ENCODE measurements at regions not wholly inside any gene's neighbourhood (a gene's known extent, or its start where the extent isn't known, plus 50 kb on each side); places are given as distances from the start of the nearest gene placed in this dataset.
"Not testable (repeated sequence)": the region's sequence is repeated elsewhere in the genome, so short reads cannot be mapped to it uniquely, and the experiment has no call there.

DNA sequence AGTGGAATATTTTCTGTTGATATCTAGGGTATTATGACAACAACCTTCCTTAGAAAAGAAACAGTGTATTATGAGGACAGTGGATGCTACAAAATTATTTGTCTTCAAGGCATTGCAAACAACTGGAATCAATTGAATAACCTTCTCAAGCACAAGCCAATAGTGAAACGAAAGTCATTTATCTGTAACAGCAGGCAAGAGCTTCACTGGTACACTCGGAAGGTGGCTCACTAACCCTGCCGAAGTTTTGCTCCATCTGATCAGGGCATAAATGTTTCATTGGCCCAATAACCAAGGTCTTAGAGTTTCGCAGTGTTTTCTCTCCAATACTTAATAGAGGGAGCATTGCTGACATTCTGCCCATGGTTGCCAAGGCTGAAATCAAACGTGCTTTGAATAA is 5278.7 kb upstream of the TPTE start:
- H3K27ac Mint-ChIP-seq = not testable (repeated sequence)

DNA sequence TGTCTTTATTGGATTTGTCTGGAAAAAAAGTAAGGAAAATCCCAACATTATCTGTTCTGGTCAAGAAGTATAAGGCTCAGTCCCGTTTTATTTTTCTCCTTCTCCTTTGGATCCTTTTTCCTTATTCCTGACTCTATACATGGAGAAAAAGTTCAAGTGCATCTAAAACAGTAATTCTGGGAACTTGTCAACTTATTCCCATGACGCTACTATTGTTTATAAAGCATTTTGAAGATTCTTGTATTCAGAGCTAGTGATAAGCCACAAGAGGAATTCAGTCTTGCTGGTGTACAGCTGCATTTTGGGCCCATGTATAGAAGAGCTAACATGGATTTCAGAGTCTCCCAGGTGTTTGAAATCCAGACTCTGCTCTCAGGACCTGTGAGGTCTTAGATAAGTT is 5278.1 kb upstream of the TPTE start:
- H3K27me3 Mint-ChIP-seq; CTCF ChIA-PET; DNase-seq; H3K36me3 Mint-ChIP-seq (ENCODE audit: low read depth); H3K4me1 Mint-ChIP-seq; H3K4me3 Mint-ChIP-seq; H3K27ac Mint-ChIP-seq; POLR2A ChIA-PET: not testable (repeated sequence)
- H3K9me3 Mint-ChIP-seq = peaks cover 52% of the 10 kb centered on the region

More for the DNA sequence above, 5278.7 kb upstream of the TPTE start:
- H3K9me3 Mint-ChIP-seq = peaks cover 53% of the 10 kb centered on the region
- DNase-seq; H3K4me3 Mint-ChIP-seq; H3K36me3 Mint-ChIP-seq (ENCODE audit: low read depth); H3K27me3 Mint-ChIP-seq; H3K4me1 Mint-ChIP-seq; POLR2A ChIA-PET; CTCF ChIA-PET: not testable (repeated sequence)

- H3K36me3 Mint-ChIP-seq (ENCODE audit: low read depth); H3K4me3 Mint-ChIP-seq; DNase-seq; H3K27me3 Mint-ChIP-seq; H3K4me1 Mint-ChIP-seq; CTCF ChIA-PET; H3K27ac Mint-ChIP-seq; POLR2A ChIA-PET: not testable (repeated sequence)
- peaks cover 50% of the 10 kb centered on the region for H3K9me3 Mint-ChIP-seq
These were observed 5277.5 kb upstream of the TPTE start for GRCh38 chr21:5243715-5244375.

DNA sequence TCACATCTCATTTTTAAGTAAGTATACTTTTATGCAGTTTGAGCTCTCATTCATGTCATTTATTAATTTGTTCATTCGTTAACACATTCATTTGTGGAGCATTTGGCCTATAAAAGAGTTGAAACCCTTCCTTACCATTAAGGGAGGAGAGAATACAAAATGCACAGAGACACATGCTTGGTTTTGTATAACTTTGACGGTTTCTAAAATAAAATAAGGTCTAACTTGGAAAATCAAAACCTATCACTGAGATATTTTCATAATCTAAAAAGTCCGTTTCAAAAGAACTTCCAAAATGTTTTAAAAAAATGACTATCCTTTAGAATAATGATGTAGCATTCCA is 5277.0 kb upstream of the TPTE start:
- DNase-seq; H3K4me3 Mint-ChIP-seq; H3K27me3 Mint-ChIP-seq; CTCF ChIA-PET; H3K36me3 Mint-ChIP-seq (ENCODE audit: low read depth); H3K4me1 Mint-ChIP-seq; H3K27ac Mint-ChIP-seq; POLR2A ChIA-PET: not testable (repeated sequence)
- peaks cover 50% of the 10 kb centered on the region for H3K9me3 Mint-ChIP-seq

GRCh38 chr21:5244954-5245353 is 5276.4 kb upstream of the TPTE start:
- H3K27me3 Mint-ChIP-seq; H3K4me3 Mint-ChIP-seq; H3K27ac Mint-ChIP-seq; DNase-seq; H3K4me1 Mint-ChIP-seq; H3K36me3 Mint-ChIP-seq (ENCODE audit: low read depth); CTCF ChIA-PET; POLR2A ChIA-PET: not testable (repeated sequence)
- H3K9me3 Mint-ChIP-seq = peaks cover 48% of the 10 kb centered on the region

- POLR2A ChIA-PET; H3K4me3 Mint-ChIP-seq; H3K27me3 Mint-ChIP-seq; DNase-seq; CTCF ChIA-PET; H3K36me3 Mint-ChIP-seq (ENCODE audit: low read depth); H3K4me1 Mint-ChIP-seq; H3K27ac Mint-ChIP-seq: not testable (repeated sequence)
- peaks cover 54% of the 10 kb centered on the region for H3K9me3 Mint-ChIP-seq
These were observed 5275.0 kb upstream of the TPTE start for GRCh38 chr21:5246416-5246815.

DNA sequence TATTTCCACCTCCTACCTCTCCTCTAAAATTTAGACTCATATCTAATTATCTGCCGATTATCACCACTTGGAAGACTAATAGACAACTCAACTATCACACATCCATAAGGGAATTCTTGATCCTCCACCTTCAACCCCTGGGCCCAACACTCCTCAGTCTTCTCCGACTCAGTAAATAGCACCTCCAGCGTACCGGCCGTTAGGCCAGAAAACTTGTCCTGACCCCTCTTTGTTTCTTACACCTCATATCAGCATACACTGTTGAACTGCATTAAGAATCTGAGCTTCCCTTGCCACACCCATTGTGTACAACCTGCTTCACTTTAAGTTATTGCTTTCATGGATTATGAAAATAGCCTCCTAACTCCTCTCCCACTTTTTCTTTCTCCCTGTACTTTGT is 5274.0 kb upstream of the TPTE start:
- H3K36me3 Mint-ChIP-seq (ENCODE audit: low read depth); H3K4me1 Mint-ChIP-seq; H3K4me3 Mint-ChIP-seq; POLR2A ChIA-PET; H3K27ac Mint-ChIP-seq; H3K27me3 Mint-ChIP-seq; DNase-seq; CTCF ChIA-PET: not testable (repeated sequence)
- peaks cover 53% of the 10 kb centered on the region for H3K9me3 Mint-ChIP-seq

DNA sequence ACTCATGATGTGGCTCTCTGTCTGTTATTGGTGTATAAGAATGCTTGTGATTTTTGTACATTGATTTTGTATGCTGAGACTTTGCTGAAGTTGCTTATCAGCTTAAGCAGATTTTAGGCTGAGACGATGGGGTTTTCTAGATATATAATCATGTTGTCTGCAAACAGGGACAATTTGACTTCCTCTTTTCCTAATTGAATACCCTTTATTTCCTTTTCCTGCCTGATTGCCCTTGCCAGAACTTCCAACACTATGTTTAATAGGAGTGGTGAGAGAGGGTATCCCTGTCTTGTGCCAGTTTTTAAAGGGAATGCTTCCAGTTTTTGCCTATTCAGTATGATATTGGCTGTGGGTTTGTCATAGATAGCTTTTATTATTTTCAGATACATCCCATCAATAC is 5271.3 kb upstream of the TPTE start:
- H3K4me1 Mint-ChIP-seq; H3K27me3 Mint-ChIP-seq; DNase-seq; CTCF ChIA-PET; H3K36me3 Mint-ChIP-seq (ENCODE audit: low read depth); H3K4me3 Mint-ChIP-seq; POLR2A ChIA-PET; H3K27ac Mint-ChIP-seq: not testable (repeated sequence)
- H3K9me3 Mint-ChIP-seq = peaks cover 38% of the 10 kb centered on the region

DNA sequence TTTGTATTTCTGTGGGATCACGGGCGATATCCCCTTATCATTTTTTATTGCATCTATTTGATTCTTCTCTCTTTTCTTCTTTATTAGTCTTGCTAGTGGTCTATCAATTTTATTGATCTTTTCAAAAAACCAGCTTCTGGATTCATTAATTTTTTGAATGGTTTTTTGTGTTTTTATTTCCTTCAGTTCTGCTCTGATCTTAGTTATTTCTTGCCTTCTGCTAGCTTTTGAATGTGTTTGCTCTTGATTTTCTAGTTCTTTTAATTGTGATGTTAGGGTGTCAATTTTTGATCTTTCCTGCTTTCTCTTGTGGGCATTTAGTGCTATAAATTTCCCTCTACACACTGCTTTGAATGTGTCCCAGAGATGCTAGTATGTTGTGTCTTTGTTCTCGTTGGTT is 5270.2 kb upstream of the TPTE start:
- H3K27ac Mint-ChIP-seq; H3K4me1 Mint-ChIP-seq; H3K4me3 Mint-ChIP-seq; POLR2A ChIA-PET; H3K36me3 Mint-ChIP-seq (ENCODE audit: low read depth); H3K27me3 Mint-ChIP-seq; DNase-seq; CTCF ChIA-PET: not testable (repeated sequence)
- peaks cover 34% of the 10 kb centered on the region for H3K9me3 Mint-ChIP-seq

DNA sequence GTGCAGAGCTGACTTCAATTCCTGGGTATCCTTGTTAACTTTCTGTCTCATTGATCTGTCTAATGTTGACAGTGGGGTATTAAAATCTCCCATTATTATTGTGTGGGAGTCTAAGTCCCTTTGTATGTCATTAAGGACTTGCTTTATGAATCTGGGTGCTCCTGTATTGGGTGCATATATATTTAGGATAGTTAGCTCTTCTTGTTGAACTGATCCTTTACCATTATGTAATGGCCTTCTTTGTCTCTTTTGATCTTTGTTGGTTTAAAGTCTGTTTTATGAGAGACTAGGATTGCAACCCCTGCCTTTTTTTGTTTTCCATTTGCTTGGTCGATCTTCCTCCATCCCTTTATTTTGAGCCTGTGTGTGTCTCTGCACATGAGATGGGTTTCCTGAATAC is 5269.5 kb upstream of the TPTE start:
- H3K36me3 Mint-ChIP-seq (ENCODE audit: low read depth); H3K27me3 Mint-ChIP-seq; H3K27ac Mint-ChIP-seq; H3K4me3 Mint-ChIP-seq; CTCF ChIA-PET; POLR2A ChIA-PET; DNase-seq; H3K4me1 Mint-ChIP-seq: not testable (repeated sequence)
- peaks cover 28% of the 10 kb centered on the region for H3K9me3 Mint-ChIP-seq
